ENCODE measurements at regions not wholly inside any gene's neighbourhood (a gene's known extent, or its start where the extent isn't known, plus 50 kb on each side); places are given as distances from the start of the nearest gene placed in this dataset.

DNA sequence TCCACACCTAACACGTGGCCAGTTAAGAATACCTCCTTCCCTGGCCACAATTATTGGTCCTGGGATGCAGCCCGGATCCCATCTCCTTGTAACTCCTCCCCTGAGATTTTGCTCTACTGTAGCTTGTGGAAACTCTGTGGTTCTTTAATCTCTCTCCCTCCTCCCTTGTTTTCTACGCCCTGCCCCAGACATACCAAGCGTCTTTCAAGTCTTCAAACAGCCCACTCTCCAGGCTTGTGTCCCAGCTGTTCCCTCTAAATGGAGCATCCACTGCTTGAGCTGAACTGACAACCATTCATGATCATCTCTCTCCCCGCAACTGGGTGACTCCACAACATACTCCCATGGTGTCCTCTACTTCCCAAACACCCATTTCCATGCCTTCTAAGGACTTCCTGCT, 111.6 kb downstream of the SIPA1L2 start:
- no peak for DNase-seq

DNA sequence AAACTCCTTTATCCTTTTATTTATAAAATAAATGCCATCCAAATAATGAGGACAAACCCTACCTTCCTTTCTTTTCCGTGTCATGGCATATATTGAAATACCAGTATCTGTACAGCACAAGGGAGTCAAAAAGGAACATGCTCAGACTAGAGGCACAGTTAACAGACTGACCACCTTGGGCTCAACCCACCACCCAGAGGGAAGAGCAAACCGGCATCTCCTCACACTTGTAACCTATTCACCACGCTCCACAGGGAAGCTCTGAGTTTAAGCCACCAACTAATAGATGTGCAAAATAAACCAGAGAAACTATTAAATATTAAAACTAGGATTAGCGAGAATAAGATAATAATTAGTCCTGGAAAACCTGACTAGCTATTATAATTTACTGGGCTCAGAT, 112.7 kb downstream of the SIPA1L2 start:
- DNase-seq: no peak

DNA sequence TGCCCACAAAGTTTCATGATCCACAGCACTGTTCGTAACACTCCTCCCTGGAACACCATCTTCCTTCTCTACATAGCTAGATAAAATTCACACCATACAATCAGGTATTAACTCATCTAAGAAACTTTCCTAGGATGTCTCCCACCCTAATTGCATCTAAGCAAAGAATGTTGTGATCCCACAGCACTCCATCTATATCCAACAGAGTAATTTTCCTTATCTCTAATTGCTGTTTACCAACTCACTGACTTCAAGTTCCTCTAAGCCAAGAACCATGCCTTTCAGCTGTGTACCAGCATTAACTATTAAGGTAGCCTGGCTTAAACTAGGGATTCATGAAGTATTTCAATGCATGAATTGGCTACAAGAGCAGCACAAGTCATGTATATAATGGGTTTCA, 114.2 kb downstream of the SIPA1L2 start:
- DNase-seq: no peak

DNA sequence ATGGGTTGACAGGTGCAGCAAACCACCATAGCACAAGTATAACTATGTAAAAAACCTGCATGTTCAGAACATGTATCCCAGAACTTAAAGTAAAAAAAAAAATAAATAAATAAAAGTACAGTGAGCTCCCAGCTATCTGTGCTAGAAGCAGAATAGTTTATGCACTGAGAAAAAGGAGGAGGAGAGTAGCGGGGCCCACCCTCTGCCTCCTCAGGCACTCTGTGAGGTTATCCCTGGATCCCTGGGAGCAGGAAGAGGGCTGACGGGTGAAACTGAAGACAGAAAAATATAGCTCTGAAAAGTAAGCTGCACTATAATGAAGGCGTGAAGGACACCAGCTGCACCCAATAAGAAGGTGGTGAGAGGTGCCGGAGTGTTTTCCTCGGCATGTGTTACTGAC, 117.2 kb downstream of the SIPA1L2 start:
- DNase-seq: no peak

DNA sequence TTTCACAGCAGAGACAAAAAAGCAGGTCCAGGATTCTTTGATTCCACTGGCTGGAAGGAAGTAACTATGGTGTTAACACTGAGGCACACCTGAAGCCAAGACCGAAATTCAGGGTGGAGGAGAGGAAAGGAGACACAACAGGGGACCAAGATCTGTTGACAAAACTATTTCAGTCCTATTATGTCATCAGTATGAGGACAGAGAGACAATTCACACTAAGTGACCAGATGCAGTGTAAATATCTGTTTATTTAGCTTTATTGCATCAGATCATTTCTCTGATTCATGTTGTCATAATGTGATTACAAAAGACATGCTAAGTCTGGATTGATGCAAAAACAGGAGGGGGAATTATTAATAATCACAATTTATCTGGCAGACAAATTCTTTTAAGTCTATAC, 118.8 kb downstream of the SIPA1L2 start:
- DNase-seq: no peak

DNA sequence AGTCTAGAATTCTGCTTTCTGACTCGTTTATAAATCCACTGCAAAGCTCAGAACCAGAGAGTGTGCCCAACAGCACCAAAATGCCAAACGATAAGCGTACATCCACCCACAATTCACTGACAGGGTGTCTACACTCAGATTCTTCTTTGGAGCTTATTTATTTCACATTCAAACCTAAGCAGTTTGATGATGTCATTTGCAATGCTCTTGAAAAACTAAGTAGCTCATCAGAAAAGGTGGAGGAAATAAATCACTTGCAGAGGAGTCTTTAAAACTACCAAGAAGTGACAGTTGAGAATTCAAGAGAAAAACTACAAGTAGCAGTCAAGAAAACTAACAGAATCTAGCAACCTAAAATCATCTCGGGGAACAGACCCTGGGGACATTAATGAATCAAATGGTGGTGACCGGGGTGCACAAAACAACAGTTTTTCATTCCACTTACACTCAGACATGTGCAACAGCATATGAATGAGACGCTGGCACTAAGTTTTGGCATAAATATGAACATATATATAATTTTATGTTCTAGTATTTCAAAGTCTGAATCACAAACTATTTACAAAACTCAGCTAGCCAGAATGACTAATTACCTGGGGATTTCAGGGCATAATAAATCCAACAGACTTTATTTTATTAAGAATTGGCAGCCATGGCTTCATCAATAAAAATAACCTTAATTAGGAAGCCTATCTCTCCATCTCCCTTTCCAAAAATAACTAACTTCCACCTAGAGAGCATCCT, 119.4 kb downstream of the SIPA1L2 start:
- DNase-seq: no peak

DNA sequence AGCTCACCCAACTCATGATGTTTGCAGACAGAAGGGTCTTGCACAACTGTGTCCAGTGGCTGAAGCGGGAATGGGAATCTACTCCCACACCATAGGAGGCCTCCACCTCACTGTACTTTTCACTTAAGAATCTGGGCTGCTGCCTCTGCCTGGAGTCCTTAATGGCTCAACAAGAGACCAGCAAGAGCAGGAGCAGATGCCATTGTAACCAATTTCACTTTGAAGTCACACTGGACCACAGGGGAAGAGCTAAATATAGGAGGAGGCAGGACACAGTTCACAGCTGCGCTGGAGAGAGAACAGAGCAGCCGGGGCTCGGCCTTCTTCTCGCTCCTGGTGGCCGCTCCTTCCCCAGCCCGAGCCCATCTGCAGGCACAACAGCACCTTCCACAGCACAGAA, 120.4 kb downstream of the SIPA1L2 start:
- DNase-seq: peak; percentile 33

DNA sequence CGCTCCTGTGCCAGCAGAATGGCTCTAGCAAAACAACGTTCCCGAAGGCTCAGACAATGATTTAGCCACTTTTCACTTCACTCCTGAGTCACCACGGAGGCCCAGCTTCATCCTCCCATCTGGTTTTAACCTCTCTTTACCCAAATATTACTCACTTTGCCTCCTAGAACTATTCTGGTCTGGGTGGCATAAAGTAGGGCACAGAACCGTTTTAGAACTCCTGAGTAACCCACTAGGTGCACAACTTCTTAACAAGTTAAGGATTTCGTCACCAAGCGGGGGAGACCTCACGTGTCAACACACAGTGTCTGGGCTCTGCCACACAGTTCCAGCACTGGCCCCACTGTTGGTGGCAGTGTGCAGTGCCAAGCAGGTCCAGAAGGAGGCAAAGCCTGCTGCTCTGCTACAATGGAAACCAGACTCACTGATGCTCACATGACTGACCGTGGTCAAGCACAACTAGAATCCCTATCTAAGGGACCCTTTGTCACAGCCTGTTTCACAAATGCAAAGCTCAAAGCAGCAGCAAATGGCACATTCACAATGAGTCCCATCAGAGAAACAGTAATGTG, 121.7 kb downstream of the SIPA1L2 start:
- DNase-seq: no peak

DNA sequence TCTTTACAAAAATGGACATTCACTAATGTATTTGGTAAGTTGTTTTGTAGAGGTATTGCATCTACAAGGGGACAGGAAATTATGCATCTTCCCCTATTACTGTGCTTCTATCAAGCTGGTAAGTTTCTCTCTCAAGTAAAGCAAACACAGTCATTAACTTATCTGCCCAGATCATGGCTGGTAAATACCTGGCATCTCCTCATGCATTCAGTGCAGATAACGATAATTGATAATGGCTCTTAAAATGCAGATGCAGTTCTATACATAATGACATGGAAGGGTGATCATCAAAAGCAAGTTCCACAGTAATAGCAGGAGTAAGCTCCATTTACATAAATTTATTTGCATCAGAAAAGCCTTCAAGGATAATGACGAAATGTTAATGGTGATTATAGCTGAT, 122.4 kb downstream of the SIPA1L2 start:
- DNase-seq: no peak

DNA sequence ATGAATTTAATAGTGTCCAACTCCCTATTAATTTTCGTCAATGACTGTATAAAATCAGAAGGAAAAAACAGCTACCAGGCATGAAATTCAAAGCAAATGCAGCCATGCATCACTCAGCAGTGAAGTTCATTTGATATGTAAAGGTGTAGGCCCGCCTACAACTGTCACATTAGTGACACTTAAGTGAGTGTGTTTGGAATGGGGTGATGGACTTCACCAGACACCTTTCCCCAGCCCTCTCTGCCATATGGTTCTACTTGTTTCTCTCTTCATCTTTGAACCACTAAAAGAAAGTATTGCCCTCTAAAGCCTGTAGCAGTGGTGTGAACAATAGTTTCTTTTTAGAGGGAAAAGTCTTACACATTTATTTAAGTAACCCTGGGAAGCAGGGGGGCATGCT, 124.0 kb downstream of the SIPA1L2 start:
- no peak for DNase-seq

DNA sequence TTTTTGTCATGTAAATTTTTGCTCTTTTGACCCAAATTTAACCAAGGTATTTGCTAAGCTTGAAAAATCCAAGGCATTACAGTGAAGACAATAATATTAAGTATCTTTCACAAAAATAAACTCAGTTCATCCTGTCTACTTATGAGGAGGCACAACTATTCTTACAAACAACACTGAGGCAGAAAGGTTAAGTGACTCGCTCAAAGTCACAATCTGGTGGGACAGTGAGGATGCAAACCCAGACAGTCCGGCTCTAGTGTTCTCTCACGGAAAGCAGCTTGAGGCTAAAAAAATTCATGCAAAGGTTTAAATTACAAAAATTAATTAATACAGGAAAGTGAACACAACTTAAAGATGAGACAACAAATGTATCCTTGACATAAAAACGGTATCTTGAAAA, 125.3 kb downstream of the SIPA1L2 start:
- DNase-seq: no peak

DNA sequence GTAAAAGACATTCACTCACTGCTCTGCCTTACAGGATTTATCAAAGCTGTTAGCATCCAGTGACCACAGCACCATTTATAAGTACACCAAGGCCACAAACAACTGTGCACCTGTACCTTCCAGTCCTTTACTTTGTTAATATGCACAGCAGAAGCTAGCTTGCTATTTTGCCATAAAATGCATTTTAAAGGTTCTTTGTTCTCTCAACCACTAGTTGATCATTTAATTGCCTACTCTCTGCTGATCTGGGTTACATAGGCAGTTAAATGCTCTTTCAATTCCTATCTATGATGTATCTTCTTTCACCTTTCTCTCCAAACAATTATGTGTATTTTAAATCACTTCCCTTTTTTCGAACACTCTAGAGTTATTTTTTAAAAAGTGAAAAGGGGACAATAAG, 126.4 kb downstream of the SIPA1L2 start:
- DNase-seq: no peak

DNA sequence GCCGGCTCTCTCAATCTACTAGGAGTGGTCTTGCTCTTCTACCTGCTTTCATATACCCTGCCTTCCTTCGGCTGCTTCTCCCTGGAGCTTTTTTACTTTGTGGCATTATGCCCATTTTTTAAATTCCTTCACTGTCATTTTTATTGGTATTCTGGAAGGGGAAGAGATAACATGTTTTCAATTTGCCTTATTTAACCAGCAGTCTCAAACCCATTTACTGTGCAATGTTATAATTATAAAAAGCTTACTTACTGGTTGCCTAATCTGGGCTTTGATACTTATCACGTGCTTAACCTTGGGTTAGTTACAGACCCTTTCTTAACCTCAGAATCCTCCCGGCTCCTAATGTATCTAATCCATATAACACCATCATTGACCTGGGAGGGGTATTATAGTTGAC, 128.1 kb downstream of the SIPA1L2 start:
- no peak for DNase-seq

DNA sequence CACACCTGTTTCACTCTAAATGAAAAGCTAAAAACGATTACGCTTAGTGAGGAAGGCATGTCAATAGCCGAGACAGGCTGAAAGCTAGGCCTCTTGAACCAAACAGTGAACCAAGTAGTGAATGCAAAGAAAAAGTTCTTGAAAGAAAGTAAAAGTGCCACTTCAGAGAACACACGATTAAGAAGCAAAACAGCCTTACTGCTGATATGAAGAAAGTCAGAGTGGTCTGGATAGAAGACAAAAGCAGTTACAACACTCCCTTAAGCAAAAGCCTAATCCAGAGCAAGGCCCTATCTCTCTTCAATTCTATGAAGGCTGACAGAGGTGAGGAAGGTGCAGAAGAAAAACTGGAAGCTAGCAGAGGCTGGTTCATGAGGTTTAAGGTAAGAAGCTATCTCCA, 130.7 kb downstream of the SIPA1L2 start:
- no peak for DNase-seq

DNA sequence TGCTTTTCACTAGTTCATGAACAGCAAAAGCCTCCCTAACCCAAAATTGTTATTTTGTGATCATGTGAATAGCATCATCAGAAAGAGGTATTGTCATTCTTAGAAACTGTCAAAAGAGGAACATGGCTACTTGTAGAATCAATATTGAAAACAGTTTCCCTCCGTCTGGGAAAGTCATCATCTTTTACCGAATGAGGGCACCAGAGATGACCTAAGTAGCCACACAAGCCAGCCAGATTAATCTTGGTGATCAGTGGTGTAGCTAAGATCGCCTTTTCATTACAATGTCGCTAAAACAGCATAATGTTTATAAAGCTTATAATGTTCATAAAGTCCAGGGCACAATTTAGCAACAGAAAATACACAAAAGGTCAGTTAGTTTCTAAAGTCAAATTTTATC, 136.1 kb downstream of the SIPA1L2 start:
- DNase-seq: no peak

DNA sequence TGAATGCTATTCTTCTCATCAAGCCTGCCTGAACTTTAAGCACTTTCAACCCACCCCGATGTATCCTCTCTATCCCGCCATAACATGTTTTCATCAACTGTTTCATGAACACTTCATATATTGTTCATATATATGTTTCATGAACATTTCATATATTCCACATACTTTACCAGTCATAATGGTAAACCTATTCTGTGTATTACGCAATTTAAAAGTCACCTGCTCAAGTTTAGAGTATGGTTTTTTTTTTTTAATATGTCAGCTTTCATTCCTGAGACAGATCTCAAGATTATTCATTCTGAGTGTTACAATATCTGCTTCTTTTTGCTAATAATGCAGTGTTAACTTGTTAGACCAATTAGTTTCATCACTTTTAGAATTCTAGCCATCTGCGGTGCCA, 140.7 kb downstream of the SIPA1L2 start:
- DNase-seq: no peak

DNA sequence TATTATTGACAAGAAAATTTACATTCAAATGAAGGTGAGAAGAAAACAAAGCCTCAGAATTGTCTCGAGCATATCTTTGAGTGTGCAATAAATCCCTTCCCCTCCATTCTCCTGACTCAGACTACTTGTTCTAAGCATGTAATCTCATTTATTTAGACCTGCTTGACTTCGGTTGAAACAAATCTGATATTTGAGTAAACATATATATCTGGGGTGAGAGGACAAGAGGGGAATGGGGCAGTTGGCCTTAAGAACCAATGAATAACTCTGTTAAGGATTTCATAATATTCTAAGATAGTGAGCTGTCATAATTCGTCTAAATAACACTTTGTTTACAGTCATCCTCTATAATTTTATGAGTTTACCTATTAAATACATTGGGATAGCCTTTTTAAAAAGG, 142.7 kb downstream of the SIPA1L2 start:
- no peak for DNase-seq

DNA sequence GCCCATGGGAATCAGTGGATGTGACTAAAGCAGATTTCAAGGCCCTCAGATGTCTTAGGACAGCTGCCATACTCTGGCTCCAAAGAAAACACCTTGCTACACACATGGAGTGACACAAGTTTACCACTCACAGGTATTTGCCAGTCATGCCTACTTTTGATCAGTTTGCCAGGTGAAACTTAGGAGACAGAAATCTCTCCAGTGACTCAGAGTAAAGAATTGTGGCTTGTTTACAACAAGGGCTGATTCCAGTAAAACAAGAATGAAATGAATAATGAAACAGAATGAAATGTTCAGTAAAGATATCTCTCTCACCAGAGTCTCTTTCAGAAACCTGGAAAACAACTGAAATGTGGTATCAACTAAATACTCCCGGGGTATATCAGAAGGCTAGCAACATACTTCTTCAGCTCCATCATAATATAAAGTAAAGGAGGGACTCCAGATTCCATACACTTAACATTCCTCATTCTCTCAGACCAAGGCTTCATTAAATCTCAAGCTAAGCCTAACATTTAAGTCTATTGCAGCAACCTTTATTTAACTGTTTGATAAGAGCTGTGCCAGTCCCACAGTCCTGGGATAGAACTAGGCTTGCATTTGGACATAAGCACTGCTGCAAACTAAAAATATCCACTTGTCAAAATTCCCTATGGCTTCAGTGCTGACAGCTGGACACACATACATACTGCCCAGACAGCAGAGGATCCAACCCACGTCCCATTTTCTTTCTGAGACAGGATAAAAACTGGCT, 143.3 kb downstream of the SIPA1L2 start:
- DNase-seq: no peak

DNA sequence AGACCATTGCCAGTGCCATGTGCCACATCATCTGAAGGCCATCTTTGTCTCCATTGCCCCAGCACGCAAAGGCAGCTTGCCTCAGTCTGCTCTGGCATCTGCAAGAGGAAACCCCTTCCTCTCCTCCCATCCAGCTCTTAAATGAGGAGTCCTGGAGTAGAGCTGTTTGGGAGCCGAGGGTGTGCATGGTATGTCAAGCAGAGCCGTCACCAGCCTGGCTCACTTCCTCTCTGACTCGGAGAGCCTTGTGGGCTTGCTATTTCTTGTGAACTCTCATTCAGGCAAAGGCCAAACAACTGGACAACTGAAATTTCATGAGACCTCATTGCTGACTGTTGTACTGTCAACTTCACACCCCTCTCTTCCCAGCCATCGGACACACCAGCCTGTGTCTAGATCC, 143.9 kb downstream of the SIPA1L2 start:
- no peak for DNase-seq

DNA sequence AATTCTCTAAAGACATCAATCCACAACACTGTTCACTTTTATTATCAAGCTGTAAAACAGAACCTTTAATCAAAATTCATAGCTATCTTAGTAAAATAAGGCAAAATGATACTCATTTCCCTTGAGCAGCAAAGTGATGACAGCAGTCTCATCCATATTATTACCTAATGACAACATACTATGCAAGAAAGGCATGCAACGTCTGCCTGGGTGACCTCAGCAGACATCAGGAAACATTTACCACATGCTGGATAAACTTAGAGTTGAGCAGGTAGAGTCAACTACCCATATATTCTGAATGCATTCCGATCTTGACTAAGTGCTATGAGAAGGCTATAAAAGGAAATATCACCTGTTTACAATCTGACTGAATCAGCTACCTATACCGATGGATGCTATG, 145.1 kb downstream of the SIPA1L2 start:
- no peak for DNase-seq

DNA sequence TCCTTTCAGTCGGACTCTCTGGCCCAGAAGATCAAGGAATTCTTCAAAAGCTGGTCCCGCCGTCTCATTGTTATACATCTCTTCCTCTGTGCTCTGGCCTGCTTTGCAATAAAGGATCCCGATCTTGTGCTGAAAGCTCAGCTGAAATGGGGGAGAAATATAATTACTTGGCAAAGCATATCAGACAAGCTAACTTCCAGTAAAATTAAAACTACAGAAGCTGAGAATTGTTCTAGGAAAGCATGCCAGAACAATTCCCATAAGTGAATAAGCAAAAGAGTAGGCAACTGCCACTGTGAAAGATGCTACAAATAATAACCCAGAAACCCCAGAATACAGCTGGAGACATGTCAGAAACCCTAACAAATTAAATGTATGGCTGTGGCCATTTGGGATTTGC, 146.1 kb downstream of the SIPA1L2 start:
- DNase-seq: no peak

DNA sequence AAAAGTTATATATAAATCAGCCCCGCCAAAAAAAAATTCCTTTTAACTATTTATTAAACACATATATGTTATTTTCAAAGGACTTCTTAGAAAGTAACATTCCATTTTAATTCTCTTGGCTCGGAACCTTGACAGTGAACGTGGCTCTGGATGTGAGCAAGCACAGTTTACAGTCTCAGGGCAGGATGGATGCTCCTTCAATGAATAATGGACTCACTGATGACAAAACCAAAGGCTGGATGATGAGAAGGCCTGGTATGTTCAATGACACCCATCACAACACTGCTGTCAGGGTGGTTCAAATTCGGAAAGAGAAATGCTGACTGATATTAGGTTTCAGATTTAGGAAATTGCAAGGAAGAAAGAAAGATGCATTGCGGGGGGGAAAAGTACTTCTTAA, 148.8 kb downstream of the SIPA1L2 start:
- no peak for DNase-seq

DNA sequence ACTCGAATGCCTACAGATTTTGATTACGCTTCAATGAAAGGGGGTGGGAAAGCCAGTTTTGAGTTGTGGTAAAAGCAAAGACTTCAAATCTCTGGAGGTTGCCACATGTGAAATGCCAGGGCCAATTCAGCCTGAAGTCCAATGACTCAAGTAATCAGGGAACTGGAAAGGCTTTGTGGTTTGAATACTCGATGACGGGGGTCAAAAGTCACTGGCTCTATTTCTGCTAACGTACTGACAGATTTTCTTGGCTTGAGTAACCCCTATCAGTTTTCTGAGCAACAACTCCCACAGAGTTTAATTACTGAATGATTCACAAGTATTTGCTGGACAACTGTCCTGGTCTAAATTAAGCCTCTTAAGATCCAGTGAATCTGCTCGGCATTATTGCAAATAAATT, 152.2 kb downstream of the SIPA1L2 start:
- DNase-seq: peak; percentile 47

DNA sequence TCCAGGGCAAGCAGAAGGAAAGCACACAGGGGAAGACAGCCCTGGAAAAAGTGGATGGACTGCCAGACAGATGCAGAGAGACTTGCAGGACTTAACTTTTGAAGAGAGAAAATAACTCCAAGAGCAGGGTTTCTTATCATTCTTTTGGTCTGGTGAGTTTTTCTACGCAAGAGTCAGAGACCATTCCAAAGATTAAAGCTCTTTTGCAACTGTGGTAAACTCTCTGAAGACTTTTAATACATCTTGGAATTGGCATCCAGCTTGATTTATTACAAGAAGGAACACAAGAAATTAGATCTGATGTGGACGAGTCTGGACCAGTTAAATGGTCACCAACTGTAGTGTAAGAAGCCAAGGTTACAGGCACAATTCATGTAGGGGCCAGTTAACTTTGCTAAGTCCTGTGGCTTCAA, 153.4 kb downstream of the SIPA1L2 start:
- no peak for DNase-seq
